SKM-1 (cell line): ENCODE measurements at regions not wholly inside any gene's neighbourhood (a gene's known extent, or its start where the extent isn't known, plus 50 kb on each side); places are given as distances from the start of the nearest gene placed in this dataset.

Experiments
- DNase-seq: peaks from one replicate; lab custom pipeline; 2025; ENCODE audit not compliant: unreplicated experiment; lab: John Stamatoyannopoulos, UW

DNA sequence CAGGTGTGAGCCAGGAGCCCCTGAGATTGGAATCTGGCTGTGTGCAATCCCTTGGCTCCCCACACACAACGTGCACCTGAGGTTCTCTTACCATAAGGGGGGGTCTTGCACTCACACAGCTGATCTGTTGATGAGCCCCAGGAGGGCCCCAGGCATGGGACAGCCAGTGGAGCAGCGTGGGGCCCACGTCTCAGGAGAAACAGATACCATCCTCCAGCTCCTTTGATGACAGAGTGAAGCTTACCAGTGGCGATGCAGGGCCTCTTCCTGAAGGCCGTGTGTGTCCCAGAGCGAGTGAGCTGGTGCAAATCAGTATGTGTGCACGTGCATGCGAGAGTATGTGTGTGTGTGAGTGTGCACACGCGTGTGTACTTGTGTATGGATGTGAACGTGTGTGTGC is 287.4 kb downstream of the IRX1 start:
- no peak for DNase-seq

DNA sequence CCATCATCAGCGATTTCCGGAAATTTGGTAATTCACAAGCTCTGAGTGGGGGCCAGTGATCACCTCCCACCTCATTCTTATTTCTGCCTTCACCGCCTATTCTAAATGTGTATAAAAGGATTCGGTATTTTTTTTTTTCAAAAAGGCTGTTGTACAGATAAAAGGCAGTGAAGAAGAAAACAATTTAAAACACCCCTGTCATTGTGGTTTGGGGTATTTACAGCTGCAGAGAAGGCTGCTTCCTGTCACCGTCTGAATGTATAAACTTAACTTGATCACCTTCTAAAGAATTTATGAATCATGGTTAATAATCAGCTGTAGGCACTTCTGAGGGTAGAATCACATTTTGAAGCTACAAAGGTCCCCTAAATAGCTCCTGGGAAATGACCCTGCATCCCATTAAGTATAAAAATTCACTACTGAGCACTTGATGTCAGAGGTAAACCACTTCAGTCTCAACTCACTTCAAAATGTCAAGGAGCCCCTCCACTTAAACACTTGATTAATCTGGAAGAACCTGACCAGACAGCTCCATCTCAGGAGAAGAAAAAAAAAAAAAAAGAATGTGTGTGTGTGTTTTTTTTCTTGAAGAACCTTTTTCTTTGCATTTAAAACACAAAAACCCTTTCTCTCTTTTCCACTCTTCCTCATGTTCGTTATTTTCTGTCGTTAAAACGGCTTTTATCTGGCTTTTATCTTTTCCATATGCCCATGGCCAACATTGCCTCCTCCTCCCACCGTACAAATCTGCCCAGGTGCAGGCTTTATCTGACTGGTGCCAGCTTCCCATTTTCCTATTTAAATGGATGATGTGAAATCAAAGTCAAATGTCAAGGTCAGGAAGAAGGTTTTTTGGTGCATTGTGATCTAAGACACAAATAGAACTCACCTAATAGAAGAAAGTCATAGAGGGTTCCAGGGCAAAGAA is 291.2 kb downstream of the IRX1 start:
- no peak for DNase-seq

DNA sequence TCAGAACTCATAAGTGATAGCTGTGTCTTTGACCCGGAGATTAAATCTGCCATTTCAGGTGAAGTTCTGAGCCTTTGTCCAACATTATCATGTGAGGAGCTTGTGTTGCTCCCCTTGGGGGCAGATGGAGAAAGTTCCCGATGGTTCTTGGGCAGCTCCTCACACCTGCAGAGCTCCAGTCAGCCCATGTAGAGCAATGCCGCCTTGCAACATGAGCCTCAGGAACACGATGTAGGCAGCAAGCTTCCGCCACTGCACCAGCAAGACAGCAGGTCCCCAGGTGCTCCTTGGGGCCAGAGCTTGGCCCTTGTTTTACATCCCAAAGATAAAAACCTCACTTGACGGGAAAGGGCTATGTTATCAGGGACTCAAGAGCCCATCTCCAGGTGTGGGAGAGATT is 292.7 kb downstream of the IRX1 start:
- DNase-seq: no peak

DNA sequence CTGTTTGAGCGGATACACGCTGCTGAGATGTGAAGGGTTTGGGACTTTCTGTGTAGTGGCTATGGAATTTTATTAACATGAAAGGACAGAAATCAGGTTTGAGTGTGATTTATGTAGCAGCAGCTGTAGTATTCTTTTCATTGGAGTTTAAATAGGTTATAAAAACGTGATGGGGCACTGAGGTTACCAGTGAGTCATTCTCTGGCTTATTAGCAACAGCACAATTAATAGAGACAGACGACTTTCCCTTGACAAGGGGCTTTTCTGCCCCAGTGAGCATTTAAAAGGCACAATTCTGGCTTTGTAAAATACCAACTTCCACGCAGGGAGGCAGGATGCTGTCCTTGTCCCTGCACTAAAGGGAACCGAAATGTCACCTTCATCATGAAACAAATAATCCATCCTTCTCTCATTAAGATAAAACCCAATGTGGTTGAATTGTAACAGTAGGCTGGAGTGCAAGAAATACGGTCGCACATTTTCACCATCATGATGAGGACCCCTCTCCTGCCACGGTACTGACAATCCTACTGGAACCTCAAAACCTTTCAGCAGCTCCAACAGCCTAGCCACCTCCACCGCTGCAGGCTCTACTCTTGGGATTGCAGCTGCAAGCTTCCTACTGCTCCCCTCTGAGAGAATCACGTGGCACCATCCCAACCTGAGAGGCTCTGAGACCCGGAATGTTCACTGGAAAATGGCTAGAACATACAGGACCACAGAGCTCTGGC is 293.9 kb downstream of the IRX1 start:
- DNase-seq: no peak

DNA sequence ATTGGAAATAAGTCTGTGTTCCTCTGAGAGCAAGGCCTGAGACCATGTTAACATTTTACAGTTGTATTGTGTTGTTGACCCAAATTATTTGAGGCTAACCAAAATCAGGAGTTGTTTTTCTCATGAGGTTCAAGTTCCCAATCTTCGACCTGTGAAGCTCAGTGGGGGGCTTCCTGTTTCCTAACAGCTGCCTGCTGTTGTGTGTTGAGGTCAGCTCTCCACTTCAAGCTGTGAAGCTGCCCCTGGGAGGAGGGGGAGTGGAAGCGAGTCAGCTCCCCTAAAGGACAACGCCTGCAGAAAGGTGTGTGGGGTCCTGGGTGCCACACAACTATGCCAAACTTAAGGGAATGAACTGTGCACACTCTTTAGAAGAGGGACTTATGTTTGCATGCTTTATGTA is 295.5 kb downstream of the IRX1 start:
- no peak for DNase-seq

DNA sequence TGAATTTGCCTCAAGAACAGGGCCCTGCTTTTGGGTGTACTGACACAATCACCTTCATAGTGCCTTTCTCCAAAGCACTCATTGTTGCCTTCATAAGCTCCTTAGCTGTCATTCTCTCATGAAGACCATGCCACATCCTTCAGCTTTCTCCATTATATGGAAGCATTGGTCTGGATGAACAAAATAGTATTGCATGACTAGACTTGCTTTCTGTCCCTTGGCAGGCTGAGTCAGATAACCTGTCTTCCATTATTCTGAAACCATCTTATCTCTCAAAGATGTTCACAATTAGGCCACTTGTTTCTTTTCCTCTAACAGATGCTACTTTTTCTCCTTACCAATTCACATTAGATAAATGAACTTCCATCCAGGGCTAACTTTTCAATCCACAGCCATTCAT is 297.9 kb downstream of the IRX1 start:
- DNase-seq: no peak

DNA sequence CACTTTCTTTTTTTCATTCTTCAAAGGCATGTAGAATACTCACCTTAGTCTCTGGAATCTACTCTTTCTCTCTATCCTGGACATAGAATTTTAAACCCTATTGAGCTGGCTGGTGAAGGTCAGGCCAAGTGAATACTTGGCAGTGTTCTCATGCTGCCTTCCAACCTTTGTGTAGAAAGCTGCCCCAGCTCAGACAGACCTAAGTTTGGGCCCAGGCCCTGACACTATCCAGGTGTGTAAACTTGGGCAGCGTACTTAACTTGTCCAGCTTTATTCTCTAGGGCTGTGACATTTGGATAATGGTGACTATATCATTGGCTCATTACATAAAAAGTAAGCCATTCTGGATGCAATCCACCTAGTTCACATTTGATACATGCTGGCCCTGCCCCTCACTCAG is 298.3 kb downstream of the IRX1 start:
- no peak for DNase-seq

DNA sequence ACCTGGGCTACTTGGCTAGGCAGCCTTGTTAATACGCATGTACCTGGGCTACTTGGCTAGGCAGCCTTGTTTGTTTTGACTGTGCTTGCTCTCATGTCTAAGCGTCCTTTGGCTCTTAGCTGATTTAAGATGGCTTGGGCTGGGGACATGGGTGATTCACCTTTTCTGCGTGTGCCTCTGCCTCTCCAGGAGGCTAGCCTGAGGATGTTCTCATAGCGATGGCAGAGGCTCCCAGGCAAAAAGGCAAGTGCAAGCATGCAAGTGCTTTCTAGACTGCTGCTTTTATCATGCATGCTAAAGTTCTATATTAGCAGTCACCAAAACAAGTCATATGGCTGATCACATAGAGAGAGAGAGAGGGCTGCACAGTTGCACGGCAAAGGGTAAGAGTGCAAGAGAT is 300.5 kb downstream of the IRX1 start:
- no peak for DNase-seq

DNA sequence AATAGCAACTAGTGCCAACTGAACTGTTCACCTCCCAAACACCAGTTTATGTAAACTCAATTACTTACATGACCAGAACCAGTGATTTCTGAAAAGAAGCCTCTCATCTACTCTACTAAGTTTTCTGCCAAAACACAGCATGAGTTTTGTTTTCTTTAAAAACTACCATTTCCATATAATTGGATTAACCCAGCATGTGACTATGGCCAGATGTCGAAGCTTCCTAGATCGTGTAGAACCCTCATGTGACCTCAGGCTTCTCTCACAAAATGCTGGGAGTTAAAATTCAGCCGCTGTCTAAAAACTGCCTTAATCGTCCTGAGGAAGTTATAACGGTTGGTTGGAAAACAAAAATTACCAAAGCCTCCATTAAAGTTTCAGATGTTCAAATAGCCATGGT is 303.5 kb downstream of the IRX1 start:
- no peak for DNase-seq

DNA sequence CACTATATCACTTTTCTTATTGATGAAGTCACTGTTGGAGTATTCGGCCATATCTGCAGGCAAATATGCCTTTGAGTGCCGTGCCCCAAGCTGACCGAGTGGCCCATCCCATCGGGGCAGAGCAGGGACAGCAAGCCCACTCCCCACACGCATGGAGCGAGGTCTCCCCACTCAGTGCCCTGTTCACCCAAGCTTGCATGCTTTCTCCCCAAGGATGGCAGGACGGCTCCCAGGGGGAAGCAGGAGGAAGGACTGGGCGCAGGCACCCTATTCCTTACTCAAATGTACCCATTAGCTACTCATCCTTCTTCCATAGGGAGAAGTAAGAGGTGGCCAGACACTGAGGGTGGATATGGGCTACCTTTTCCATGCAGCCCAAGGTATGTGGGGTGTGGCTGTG is 309.0 kb downstream of the IRX1 start:
- DNase-seq: no peak

DNA sequence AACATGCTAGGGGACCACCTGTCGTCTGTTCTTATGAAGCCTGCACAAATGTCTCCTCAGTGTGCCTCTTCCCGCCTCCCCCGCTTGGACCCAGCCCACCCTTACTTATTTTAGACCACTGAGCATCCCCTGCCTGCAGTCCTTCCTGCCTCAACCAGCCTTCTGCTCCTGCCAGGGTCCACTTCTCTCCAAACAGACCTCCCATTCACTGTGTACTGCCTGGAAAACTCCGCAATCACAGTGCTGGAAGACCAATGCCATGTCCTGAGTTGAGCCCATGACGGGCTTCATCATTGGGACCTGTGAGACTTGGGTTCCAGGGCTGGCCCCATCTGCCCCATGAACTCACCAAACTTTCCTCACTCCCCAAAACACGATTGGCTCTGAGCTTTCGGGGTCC is 309.4 kb downstream of the IRX1 start:
- no peak for DNase-seq

DNA sequence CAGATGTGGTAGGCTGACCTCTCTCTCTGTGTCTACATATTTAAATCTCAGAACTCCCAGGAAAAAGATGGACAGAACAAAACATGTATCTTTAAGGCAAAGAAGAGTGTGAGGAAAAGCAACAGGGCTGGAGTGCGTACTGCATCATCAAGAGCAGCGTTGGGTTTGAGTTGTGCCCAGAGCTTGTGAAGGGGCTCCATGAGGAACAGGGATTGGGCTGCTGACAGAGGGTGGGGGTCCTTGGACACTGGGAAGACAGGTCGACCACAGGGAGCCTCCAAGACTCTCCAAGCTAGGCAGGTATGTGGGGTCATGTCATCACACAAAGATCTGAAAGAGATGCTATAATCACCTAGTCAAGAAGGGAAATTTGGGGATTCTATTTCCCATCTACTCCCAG is 309.9 kb downstream of the IRX1 start:
- DNase-seq: no peak

DNA sequence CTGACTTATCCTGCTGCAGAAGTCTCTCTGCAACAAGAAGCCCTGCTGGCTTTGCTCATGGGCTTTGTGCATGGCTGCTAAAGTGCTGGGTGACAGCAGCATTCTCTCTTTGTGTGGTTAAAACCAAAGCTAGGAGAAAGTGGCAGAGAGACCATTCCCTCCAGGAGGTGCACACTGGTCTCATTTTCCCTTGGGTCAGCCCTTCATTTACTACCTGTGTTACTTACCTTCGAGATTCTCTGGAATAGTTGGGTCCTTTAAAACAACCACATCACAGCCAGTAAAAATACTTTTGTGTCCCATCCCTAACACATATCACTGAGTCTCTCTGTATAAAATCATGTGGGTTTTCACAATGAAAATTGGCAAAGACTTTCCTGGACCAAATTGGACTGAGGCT is 315.5 kb downstream of the IRX1 start:
- no peak for DNase-seq

DNA sequence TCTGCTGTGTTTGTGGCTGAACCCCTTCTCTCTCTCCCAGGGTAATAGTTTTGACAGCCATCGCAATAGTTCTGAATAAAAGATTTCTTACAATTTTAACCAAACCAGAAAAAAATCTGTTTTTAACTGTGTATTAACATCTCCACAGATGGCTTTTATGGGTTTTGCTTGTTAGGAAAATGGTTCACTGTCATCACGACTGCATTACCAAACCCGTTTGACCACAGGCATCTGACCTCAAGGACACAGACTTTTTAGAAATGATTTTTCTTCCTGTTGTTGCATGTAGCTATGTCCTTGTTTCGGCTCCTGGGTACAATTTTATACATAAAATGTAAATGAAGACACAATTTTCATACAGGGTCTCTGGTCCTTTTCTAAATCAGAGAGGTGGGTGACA is 316.1 kb downstream of the IRX1 start:
- no peak for DNase-seq

DNA sequence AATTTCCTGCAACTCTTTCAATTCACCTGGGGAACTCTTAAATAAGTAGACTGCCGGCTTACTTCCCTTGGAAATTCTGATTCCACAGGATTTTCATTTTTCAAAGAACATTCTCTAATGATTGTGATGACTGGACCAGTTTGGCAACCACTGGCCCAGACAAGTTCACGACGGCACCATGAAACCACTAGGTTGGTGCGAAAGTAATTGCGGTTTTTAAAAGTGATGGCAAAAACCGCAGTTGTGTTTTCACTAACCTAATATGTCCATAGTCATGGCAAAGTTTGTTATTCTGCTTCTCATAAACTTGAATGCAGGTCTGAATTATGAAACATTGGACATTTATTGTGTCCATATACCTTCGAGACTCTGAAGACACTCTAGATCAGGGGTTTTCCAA is 317.2 kb downstream of the IRX1 start:
- DNase-seq: no peak

DNA sequence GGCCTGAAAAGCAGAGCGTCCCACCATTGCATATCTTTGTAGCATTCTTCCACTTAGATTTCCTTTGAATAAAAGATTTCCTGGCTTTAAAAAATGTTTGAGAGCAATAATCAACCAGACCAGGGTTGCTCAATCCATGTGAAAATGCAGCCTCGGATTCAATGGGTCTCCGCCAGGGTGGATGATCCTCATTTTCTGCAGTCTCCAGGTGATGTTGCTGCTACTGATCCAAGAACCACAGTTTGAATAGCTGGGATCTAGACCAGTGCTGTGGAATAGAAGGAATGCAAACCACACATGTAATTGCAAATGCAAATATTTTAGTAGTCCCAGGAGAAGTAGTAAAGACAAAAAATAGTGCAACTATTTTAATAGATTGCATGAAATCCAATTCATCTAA is 317.6 kb downstream of the IRX1 start:
- DNase-seq: no peak

DNA sequence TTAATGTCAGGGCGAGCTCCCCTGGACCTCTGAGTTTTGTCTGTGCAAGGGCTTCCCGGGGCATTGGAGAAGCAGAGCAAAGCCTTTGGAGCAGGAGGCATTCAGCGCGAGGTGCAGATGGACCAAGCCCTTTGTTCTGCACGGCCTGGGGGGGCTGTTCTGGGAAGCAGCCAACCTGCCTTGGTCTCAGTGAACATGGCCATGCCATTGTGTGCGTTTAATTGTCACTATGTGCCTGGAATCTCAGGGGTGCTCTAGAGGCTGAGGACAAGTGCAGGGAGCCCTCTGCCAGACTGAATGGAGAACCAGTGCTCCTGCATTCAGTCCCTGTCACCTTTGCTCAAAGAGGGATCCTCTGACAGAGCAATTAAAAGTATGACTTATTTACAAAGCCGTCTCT is 329.4 kb downstream of the IRX1 start:
- no peak for DNase-seq

DNA sequence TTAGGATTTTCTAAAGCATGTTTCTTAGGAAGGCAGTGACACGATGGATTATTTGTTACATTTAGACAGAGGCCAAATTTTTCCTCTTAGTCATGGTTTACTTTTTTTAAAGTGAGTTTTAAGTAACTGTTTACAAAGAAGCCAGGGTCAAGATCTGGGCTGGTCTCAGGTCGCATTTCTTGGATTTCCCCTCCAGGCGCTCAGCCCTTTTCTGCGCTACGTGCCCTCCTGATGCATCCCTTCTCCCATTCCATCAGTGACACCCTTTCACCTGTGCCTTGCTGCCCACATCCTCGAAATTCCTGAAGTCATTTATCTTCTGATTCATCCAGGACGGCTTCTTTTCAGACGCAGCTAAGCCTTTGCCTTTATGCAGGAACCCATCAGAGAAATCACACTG is 330.3 kb downstream of the IRX1 start:
- no peak for DNase-seq

DNA sequence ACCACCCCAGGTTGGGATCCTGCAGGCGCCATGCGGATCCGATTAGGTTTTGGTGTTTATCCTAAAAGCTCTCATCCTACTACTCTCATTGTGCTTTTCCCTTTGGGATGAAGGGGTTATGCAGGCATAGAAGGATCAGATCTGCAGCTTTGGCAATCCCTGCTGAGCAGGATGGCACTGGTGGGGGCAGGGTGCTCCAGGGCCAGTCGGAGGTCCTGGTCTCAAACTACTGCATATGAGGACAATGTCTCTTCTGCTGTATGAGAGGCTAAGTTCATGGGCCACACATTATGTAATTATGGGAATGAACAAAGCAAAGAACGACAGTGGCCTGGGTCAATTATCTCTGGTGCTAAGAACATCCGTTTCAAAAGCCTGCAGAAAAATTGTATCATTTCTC is 334.2 kb downstream of the IRX1 start:
- DNase-seq: no peak

DNA sequence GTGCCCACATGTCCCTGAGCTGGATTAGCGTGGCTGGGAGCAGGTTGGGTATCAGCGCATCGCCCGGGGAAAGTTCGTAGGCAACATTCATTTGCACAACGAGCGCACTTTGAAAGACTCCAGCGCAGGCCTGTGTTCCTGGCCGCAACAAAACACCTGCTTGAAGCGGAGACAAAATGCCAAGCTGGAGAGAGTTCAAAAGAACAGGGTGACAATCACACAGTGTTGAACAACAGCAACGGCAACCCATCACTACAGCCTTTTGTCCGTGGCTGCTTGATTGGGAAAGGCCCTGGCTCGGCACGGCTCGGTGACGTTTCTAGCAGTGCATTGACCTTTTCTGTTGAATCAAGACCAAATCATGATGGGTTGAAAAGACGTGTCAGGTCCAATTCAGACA is 336.3 kb downstream of the IRX1 start:
- no peak for DNase-seq

DNA sequence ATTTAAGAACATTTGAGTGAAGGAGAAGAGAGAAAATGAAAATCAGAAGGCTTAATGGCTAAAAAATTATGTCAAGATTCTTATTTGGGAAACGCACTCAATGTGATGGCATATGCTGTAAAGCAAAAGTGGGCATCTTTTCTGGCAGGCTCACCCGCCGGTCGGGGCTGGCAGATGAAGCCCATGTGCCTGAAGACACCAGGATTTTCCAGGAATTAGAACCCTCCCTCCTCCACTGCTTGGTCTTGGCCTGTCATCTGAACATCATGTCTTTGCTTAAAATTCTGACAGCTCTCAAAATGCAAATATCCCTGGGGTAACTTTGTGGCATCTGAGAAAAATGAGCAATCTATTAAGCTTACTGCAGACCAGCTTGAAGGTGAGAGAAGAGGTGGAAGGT is 337.9 kb downstream of the IRX1 start:
- no peak for DNase-seq

DNA sequence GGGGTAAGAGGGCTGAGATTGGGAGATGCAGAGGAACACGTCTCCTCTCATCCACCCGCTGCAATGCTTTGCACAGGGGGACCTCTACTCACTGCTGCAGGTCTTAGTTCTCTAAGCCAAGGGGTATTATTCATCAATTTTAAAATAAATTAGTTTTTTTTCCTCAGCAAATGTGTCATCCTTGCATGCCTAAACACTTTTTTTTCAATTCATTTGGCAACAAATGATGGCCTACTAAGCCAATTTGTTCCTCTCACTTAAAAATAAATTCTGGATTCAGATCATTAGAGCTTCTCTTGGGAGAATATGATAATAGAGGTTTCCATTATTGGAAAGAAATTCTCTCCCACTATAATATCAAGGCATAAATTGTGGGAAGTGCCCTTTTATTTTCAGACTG is 338.3 kb downstream of the IRX1 start:
- DNase-seq: no peak

DNA sequence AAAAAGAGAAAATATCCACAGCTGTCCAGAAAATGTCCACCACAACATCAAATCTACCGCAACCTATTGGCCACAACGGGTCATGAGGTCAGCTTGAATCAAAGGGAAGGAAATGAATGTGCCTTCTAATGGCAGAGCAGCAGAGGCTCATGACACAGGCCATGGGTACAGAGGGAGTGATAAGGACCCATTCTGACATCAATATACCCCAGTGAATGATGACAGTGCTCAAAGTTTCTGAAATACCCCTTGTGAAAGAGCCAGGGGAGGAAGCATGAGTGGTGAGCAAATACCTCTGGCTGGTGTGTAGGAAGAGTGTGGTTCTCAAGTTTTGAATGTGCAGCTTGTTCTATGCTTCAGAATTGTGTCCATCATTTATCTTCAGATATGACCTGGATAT is 348.2 kb downstream of the IRX1 start:
- DNase-seq: no peak
